GM12878 (cell line): ENCODE measurements at regions not wholly inside any gene's neighbourhood (a gene's known extent, or its start where the extent isn't known, plus 50 kb on each side); places are given as distances from the start of the nearest gene placed in this dataset.
"Not testable (repeated sequence)": the region's sequence is repeated elsewhere in the genome, so short reads cannot be mapped to it uniquely, and the experiment has no call there.

Experiments
- ATAC-seq: fragments of 200-7000 bp; cut with Tn5 transposase; 3 replicates; pipeline ENCODE4 v1.9.1; 2020; ENCODE audit warnings: mild to moderate bottlenecking, moderate library complexity
- BruUV-seq: library from RNA; stranded (reverse); fragments of 400-500 nt; replicated peaks from 2 replicates; lab custom pipeline; 2021; lab: Mats Ljungman, UMichigan
- CTCF ChIA-PET: fragments of 300-600 bp; sonication (Branson Sonifier 250); formaldehyde crosslinking; extraction: SDS; loops from one replicate; lab custom pipeline; 2021; ENCODE audit warnings: inconsistent platforms; lab: Yijun Ruan, JAX
- POLR2A ChIA-PET: fragments of 350-600 bp; formaldehyde crosslinking; extraction: SDS; loops from one replicate; lab custom pipeline; 2021; ENCODE audit warnings: inconsistent platforms; lab: Charles Lee
- RAD21 ChIA-PET: fragments of 300-600 bp; sonication (Branson Sonifier 250); formaldehyde crosslinking; loops from one replicate; lab custom pipeline; 2023; ENCODE audit warnings: antibody characterized with exemption; ENCODE audit not compliant: unreplicated experiment; lab: Charles Lee
- SMC1A ChIA-PET: fragments of 300-600 bp; sonication (Branson Sonifier 250); formaldehyde crosslinking; loops from one replicate; lab custom pipeline; 2023; ENCODE audit not compliant: unreplicated experiment, uncharacterized antibody; lab: Charles Lee
- DNase-seq: peaks from one replicate; pipeline ENCODE4 v3.0.0-alpha.2; 2011; ENCODE audit warnings: low read depth, low spot score
- FAIRE-seq: peaks from 3 replicates; lab custom pipeline; 2011; peaks lifted over from hg19 to GRCh38; lab: Jason Lieb, UNC
- H2AFZ ChIP-seq: 2 replicates; pipeline ENCODE4 v1.6.0; 2011; ENCODE audit warnings: low read depth, low read length, control low read depth; ENCODE audit not compliant: control insufficient read depth
- H3K27ac ChIP-seq: 2 replicates; pipeline ENCODE4 v1.5.1; 2011; ENCODE audit warnings: control low read depth; ENCODE audit not compliant: control insufficient read depth, insufficient read depth
- H3K27me3 ChIP-seq, 2 experiments: replicated peaks in 1 of 2; 2 replicates each; pipeline versions ENCODE4 v1.6.0 to v1.6.1; 2011; ENCODE audit warnings: low read length in 1 of 2; ENCODE audit not compliant: control insufficient read depth in 2 of 2, insufficient read depth in 2 of 2
- H3K36me3 ChIP-seq, 2 experiments: 2 replicates each; pipeline ENCODE4 v1.5.1; 2011; ENCODE audit warnings: low read length in 1 of 2; ENCODE audit not compliant: control insufficient read depth in 2 of 2, insufficient read depth in 2 of 2
- H3K4me1 ChIP-seq: 2 replicates; pipeline ENCODE4 v1.6.1; 2011; ENCODE audit warnings: mild to moderate bottlenecking, low read length, moderate library complexity, mixed read lengths; ENCODE audit not compliant: control insufficient read depth, insufficient read depth
- H3K4me2 ChIP-seq: 2 replicates; pipeline ENCODE4 v1.6.0; 2011; ENCODE audit warnings: control low read depth; ENCODE audit not compliant: control insufficient read depth, insufficient read depth
- H3K4me3 ChIP-seq: fragments of 200-600 bp; sonication (generic); 2 replicates; pipeline ENCODE4 v1.5.1; 2016
- H3K79me2 ChIP-seq: 2 replicates; pipeline ENCODE4 v1.6.0; 2011; ENCODE audit warnings: low read length; ENCODE audit not compliant: control insufficient read depth, insufficient read depth
- H3K9ac ChIP-seq: 2 replicates; pipeline ENCODE4 v1.8.0; 2011; ENCODE audit warnings: low read length, control low read depth, mixed read lengths; ENCODE audit not compliant: control insufficient read depth, insufficient read depth
- H3K9me3 ChIP-seq: replicated peaks from 3 replicates; pipeline ENCODE4 v1.5.1; 2011; ENCODE audit warnings: mild to moderate bottlenecking, low read length; ENCODE audit not compliant: control insufficient read depth, insufficient read depth
- H4K20me1 ChIP-seq: 2 replicates; pipeline ENCODE4 v1.6.0; 2011; ENCODE audit not compliant: control insufficient read depth, insufficient read depth
- HDGF ChIP-seq: fragments of 450-650 bp; IDR thresholded peaks from 2 replicates; pipeline ENCODE4 v1.6.1; 2016; ENCODE audit warnings: antibody characterized with exemption
- PAX5 ChIP-seq: IDR thresholded peaks from 2 replicates; pipeline ENCODE4 v1.6.1; 2011; ENCODE audit warnings: low read depth, low read length, borderline replicate concordance
- RCOR1 ChIP-seq: conservative IDR thresholded peaks from 2 replicates; pipeline ENCODE4 v1.6.1; 2012; ENCODE audit warnings: low read depth, low read length, improper control_type of control experiment
- STAT3 ChIP-seq: IDR thresholded peaks from 2 replicates; pipeline ENCODE4 v1.6.1; 2011; ENCODE audit warnings: low read depth, low read length, improper control_type of control experiment
- WGBS: methylation state at CpG from one replicate; pipeline ENCODE4 v1.1.6; 2016; ENCODE audit warnings: low lambda C conversion rate; ENCODE audit not compliant: insufficient replicate concordance, insufficient coverage; ENCODE audit errors: missing lambda C conversion rate; 5-methylcytosine and 5-hydroxymethylcytosine counted together
- in situ Hi-C: fragments of 300-500 bp; cut with MboI; formaldehyde crosslinking; loops from 9 replicates; pipeline ENCODE4 v1.14.3; 2018; ENCODE audit warnings: mixed read lengths
- intact Hi-C: fragments of 100-400 bp; cut with micrococcal nuclease; formaldehyde crosslinking; loops from one replicate; pipeline ENCODE4 v1.14.2; 2022; ENCODE audit not compliant: unreplicated experiment

DNA sequence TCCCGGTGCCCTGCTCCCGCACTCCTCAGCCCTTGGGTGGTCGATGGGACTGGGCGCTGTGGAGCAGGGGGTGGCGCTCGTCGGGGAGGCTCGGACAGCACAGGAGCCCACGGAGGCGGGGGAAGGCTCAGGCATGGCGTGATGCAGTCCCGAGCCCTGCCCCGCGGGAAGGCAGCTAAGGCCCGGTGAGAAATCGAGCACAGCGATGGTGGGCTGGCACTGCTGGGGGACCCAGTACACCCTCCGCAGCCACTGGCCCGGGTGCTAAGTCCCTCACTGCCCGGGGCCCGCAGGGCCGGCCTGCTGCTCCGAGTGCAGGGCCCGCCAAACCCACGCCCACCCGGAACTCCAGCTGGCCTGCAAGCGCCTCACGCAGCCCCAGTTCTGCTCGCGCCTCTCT, 185.2 kb upstream of the FOXK1 start:
- in situ Hi-C loops, SMC1A ChIA-PET, FAIRE-seq, H2AFZ ChIP-seq, ATAC-seq, H3K27me3 ChIP-seq, H3K4me3 ChIP-seq, H3K79me2 ChIP-seq, CTCF ChIA-PET, POLR2A ChIA-PET, H3K4me2 ChIP-seq, RAD21 ChIA-PET, DNase-seq, H3K9me3 ChIP-seq, H3K4me1 ChIP-seq, H3K36me3 ChIP-seq, H3K27ac ChIP-seq, BruUV-seq, H4K20me1 ChIP-seq, intact Hi-C loops, H3K9ac ChIP-seq: not testable (repeated sequence)
- whole genome bisulfite sequencing, result 42% methylated on average over 18 of the region's 30 CpGs

DNA sequence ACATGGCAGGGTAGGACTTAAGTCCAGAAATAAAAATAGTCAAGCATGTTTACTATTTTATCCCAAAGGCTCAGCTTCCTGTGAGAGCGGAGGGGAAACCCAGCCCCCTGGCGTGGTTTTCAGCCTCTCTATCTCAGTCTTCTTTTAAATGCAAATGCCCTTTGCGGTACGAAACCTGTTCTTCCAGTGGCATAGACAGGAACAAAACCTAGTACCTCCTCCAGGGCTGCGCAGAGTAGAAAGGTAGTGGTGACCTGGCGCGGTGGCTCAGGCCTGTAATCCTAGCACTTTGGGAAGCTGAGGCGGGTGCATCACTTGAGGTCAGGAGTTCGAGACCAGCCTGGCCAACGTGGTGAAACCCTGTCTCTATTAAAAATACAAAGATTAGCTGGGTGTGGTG, 181.3 kb upstream of the FOXK1 start:
- no TSS peak for BruUV-seq
- RAD21 ChIA-PET, result no interaction called here
- TF ChIP-seq HDGF, result no peak
- TF ChIP-seq PAX5, result no peak
- no peak for TF ChIP-seq STAT3
- no peak for TF ChIP-seq RCOR1
- Histone ChIP-seq H3K79me2 (no peaks in the 10 kb centered on the region), H3K4me1 (no peaks in the 10 kb centered on the region), H3K4me3 (no peak overlapping the region), H3K4me2 (no peak overlapping the region), H3K36me3 (no peaks in the 10 kb centered on the region), H2AFZ (no peak overlapping the region), H4K20me1 (no peaks in the 10 kb centered on the region), H3K9me3 (peaks cover 2% of the 10 kb centered on the region; the same call in 1 of the 3 replicates), H3K27me3 (no peaks in the 10 kb centered on the region), H3K9ac (no peak overlapping the region), H3K27ac (no peak overlapping the region)
- intact Hi-C loops (no loop called here), in situ Hi-C loops (no loop called here)
- DNase-seq (no peak), FAIRE-seq (no peak), ATAC-seq (no peak)
- 55% methylated on average over 10 of the region's 10 CpGs for WGBS
- CTCF ChIA-PET, result no interaction called here
- SMC1A ChIA-PET, result no interaction called here
- POLR2A ChIA-PET, result no interaction called here

DNA sequence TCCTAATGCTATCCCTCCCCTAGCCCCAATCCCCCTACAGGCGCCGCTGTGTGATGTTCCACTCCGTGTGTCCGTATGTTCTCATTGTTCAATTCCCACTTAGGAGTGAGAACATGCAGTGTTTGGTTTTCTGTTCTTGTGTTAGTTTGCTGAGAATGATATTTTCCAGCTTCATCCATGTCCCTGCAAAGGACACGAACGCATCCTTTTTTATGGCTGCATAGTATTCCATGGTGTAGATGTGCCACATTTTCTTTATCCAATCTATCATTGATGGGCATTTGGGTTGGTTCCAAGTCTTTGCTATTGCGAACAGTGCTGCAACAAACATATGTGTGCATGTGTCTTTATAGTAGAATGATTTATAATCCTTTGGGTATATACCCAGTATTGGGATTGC, 174.2 kb upstream of the FOXK1 start:
- H3K79me2 ChIP-seq, DNase-seq, SMC1A ChIA-PET, H3K9me3 ChIP-seq, H3K27me3 ChIP-seq, H2AFZ ChIP-seq, RAD21 ChIA-PET, POLR2A ChIA-PET, H3K4me2 ChIP-seq, FAIRE-seq, in situ Hi-C loops, CTCF ChIA-PET, H4K20me1 ChIP-seq, H3K9ac ChIP-seq, H3K4me1 ChIP-seq, ATAC-seq, H3K27ac ChIP-seq, H3K4me3 ChIP-seq, H3K36me3 ChIP-seq, intact Hi-C loops, BruUV-seq: not testable (repeated sequence)
- WGBS, result 49% methylated on average over 7 of the region's 7 CpGs
